ENCODE measurements at regions not wholly inside any gene's neighbourhood (a gene's known extent, or its start where the extent isn't known, plus 50 kb on each side); places are given as distances from the start of the nearest gene placed in this dataset.

GRCh38 chr3:124597979-124598378, 132.3 kb upstream of the UMPS start:
- TF ChIP-seq CTCF (IDR thresholded peaks at IDR 0.05), result no peak
- TF ChIP-seq POLR2A (IDR thresholded peaks at IDR 0.05), result no peak

All from Peyer's patch (tissue), 4 donors.